Small intestine (tissue), 7 donors: ENCODE measurements at regions not wholly inside any gene's neighbourhood (a gene's known extent, or its start where the extent isn't known, plus 50 kb on each side); places are given as distances from the start of the nearest gene placed in this dataset.

Experiments used
- DNase-seq, 2 donors: peaks; one replicate each; pipeline versions ENCODE4 v3.0.0 to v3.0.0-alpha.2; 2013
- FAIRE-seq: peaks from 2 replicates; lab custom pipeline; 2012; peaks lifted over from hg19 to GRCh38; lab: Jason Lieb, UNC
- H3K27ac ChIP-seq, 3 donors: one replicate each; pipeline ENCODE4 v1.5.1; 2013; ENCODE audit warnings: low read length in 2 of 3, mild to moderate bottlenecking in 2 of 3, control low read depth in 1 of 3, inconsistent platforms in 1 of 3, low read depth in 1 of 3, moderate library complexity in 1 of 3
- H3K27me3 ChIP-seq, 3 donors: one replicate each; pipeline ENCODE4 v1.6.1; 2013; ENCODE audit warnings: low read length in 3 of 3, inconsistent platforms in 1 of 3; ENCODE audit not compliant: control insufficient read depth in 3 of 3, insufficient read depth in 3 of 3
- H3K36me3 ChIP-seq, 3 donors: one replicate each; pipeline ENCODE4 v1.6.1; 2013; ENCODE audit warnings: low read length in 3 of 3, inconsistent platforms in 1 of 3, low read depth in 1 of 3, mild to moderate bottlenecking in 1 of 3, moderate library complexity in 1 of 3; ENCODE audit not compliant: control insufficient read depth in 3 of 3, insufficient read depth in 2 of 3
- H3K4me1 ChIP-seq, 3 donors: one replicate each; pipeline ENCODE4 v1.6.1; 2013; ENCODE audit warnings: low read length in 2 of 3, inconsistent platforms in 1 of 3, low read depth in 1 of 3, mild to moderate bottlenecking in 1 of 3, moderate library complexity in 1 of 3; ENCODE audit not compliant: control insufficient read depth in 3 of 3, insufficient read depth in 2 of 3
- H3K4me3 ChIP-seq, 3 donors: one replicate each; pipeline ENCODE4 v1.5.1; 2013; ENCODE audit warnings: low read length in 3 of 3, control low read depth in 1 of 3, inconsistent platforms in 1 of 3, low read depth in 1 of 3, mild to moderate bottlenecking in 1 of 3, moderate library complexity in 1 of 3
- H3K9me3 ChIP-seq, 2 donors: one replicate each; pipeline ENCODE4 v1.6.1; 2013; ENCODE audit warnings: low read depth in 1 of 2, low read length in 1 of 2; ENCODE audit not compliant: control insufficient read depth in 2 of 2, insufficient read depth in 1 of 2
- WGBS, 3 donors: extraction: QIAGEN DNeasy Blood & Tissue Kit; methylation state at CpG; one replicate each; pipeline ENCODE4 v1.1.7; 2013; 5-methylcytosine and 5-hydroxymethylcytosine counted together
- donor health status: healthy with polysubstance abuse.
- donor health status: control.
- donor health status: control.
- donor health status: Bipolar disorder and iron deficiency.
- donor health status: healthy.

GRCh38 chr9:117907420-117907819 is 203.2 kb downstream of the TLR4 start:
- Histone ChIP-seq H3K27ac (no peak overlapping the region), H3K4me3 (no peak overlapping the region), H3K27me3 (no peaks in the 10 kb centered on the region), H3K36me3 (no peaks in the 10 kb centered on the region), H3K9me3 (peaks cover 0 to 3% of the 10 kb centered on the region in 2 donors), H3K4me1 (no peaks in the 10 kb centered on the region)
- 29 to 48% (median 30%) methylated on average over 1 of the region's 1 CpG for WGBS, 3 donors
- FAIRE-seq (no peak), DNase-seq (no peak)

- H3K9me3 ChIP-seq = peaks cover 0 to under 1% of the 10 kb centered on the region in 2 donors
- FAIRE-seq (no peak), DNase-seq (no peak)
- WGBS, 3 donors = 73 to 88% (median 85%) methylated on average over 2 of the region's 2 CpGs
- H3K4me3 ChIP-seq = no peak overlapping the region
- H3K27ac ChIP-seq = no peak overlapping the region
- no peaks in the 10 kb centered on the region for H3K27me3 ChIP-seq
- no peaks in the 10 kb centered on the region for H3K36me3 ChIP-seq
- no peaks in the 10 kb centered on the region for H3K4me1 ChIP-seq
These were observed 212.1 kb downstream of the TLR4 start for GRCh38 chr9:117916291-117916690.

- 63 to 79% (median 67%) methylated on average over 6 of the region's 6 CpGs for WGBS, 3 donors
- FAIRE-seq = no peak
- H3K27me3 ChIP-seq = no peaks in the 10 kb centered on the region
- H3K36me3 ChIP-seq = no peaks in the 10 kb centered on the region
- DNase-seq = no peak
- no peak overlapping the region for H3K4me3 ChIP-seq
- no peaks in the 10 kb centered on the region for H3K4me1 ChIP-seq
- no peak overlapping the region for H3K27ac ChIP-seq
- H3K9me3 ChIP-seq = no peaks in the 10 kb centered on the region
These were observed 213.7 kb downstream of the TLR4 start for GRCh38 chr9:117917873-117918272.

GRCh38 chr9:117919538-117919937 is 215.3 kb downstream of the TLR4 start:
- no peak for FAIRE-seq

GRCh38 chr9:117926031-117926658 is 221.9 kb downstream of the TLR4 start:
- H3K9me3 ChIP-seq = no peaks in the 10 kb centered on the region
- H3K27ac ChIP-seq = no peak overlapping the region
- WGBS, 3 donors = 60 to 69% (median 64%) methylated on average over 5 of the region's 5 CpGs
- H3K27me3 ChIP-seq = peaks cover 0 to 1% (median 0%) of the 10 kb centered on the region in 3 donors
- FAIRE-seq (no peak), DNase-seq (no peak)
- H3K4me1 ChIP-seq = no peaks in the 10 kb centered on the region
- H3K36me3 ChIP-seq = no peaks in the 10 kb centered on the region
- no peak overlapping the region for H3K4me3 ChIP-seq

More at GRCh38 chr9:117919538-117919937, 215.3 kb downstream of the TLR4 start:
- H3K36me3 ChIP-seq = no peaks in the 10 kb centered on the region
- WGBS, 3 donors = 56 to 57% (median 57%) methylated on average over 3 of the region's 3 CpGs
- no peak overlapping the region for H3K27ac ChIP-seq
- no peaks in the 10 kb centered on the region for H3K9me3 ChIP-seq
- no peaks in the 10 kb centered on the region for H3K27me3 ChIP-seq
- H3K4me1 ChIP-seq = no peaks in the 10 kb centered on the region
- no peak overlapping the region for H3K4me3 ChIP-seq
- DNase-seq = no peak

GRCh38 chr9:117927354-117927753 is 223.2 kb downstream of the TLR4 start:
- DNase-seq (no peak), FAIRE-seq (no peak)
- H3K36me3 ChIP-seq = no peaks in the 10 kb centered on the region
- 19 to 48% (median 37%) methylated on average over 3 of the region's 3 CpGs for WGBS, 3 donors
- H3K27me3 ChIP-seq = peaks cover 0 to 1% (median 0%) of the 10 kb centered on the region in 3 donors
- no peaks in the 10 kb centered on the region for H3K9me3 ChIP-seq
- no peaks in the 10 kb centered on the region for H3K4me1 ChIP-seq
- H3K4me3 ChIP-seq = no peak overlapping the region
- no peak overlapping the region for H3K27ac ChIP-seq

- no peaks in the 10 kb centered on the region for H3K4me1 ChIP-seq
- peaks cover 0 to 1% (median 0%) of the 10 kb centered on the region in 3 donors for H3K27me3 ChIP-seq
- DNase-seq (no peak), FAIRE-seq (no peak)
- H3K27ac ChIP-seq = no peak overlapping the region
- WGBS, 3 donors = 14 to 49% (median 29%) methylated on average over 1 of the region's 1 CpG
- no peak overlapping the region for H3K4me3 ChIP-seq
- no peaks in the 10 kb centered on the region for H3K36me3 ChIP-seq
- H3K9me3 ChIP-seq = no peaks in the 10 kb centered on the region
These were observed 225.7 kb downstream of the TLR4 start for GRCh38 chr9:117929868-117930267.

- Histone ChIP-seq H3K27ac (no peak overlapping the region), H3K9me3 (no peaks in the 10 kb centered on the region), H3K4me3 (no peak overlapping the region), H3K36me3 (no peaks in the 10 kb centered on the region), H3K4me1 (no peaks in the 10 kb centered on the region), H3K27me3 (no peaks in the 10 kb centered on the region)
- DNase-seq (no peak), FAIRE-seq (no peak)
- WGBS, 3 donors = 29 to 75% (median 45%) methylated on average over 4 of the region's 4 CpGs
These were observed 228.4 kb downstream of the TLR4 start for GRCh38 chr9:117932585-117932984.
